Heart right ventricle (tissue), 16 donors: ENCODE measurements at regions not wholly inside any gene's neighbourhood (a gene's known extent, or its start where the extent isn't known, plus 50 kb on each side); places are given as distances from the start of the nearest gene placed in this dataset.

Experiments used
- ATAC-seq, 8 donors: fragments of 200-7000 bp; cut with Tn5 transposase; one replicate each; pipeline ENCODE4 v1.9.1; 2020; ENCODE audit warnings: mild to moderate bottlenecking in 8 of 8, moderate library complexity in 8 of 8, moderate number of reproducible peaks in 1 of 8
- DNase-seq, 2 donors: peaks; one replicate each; pipeline ENCODE4 v3.0.0-alpha.2; 2020
- H3K27ac ChIP-seq, 10 donors: fragments of 200-600 bp; sonication (generic) in 2 of 10; one replicate each; pipeline versions ENCODE4 v1.5.0 to v1.8.0; 2020 to 2022; ENCODE audit warnings: mild to moderate bottlenecking in 3 of 10
- H3K27me3 ChIP-seq, 7 donors: fragments of 200-600 bp; one replicate each; pipeline ENCODE4 v1.8.0; 2021 to 2022; ENCODE audit warnings: mild to moderate bottlenecking in 2 of 7
- H3K36me3 ChIP-seq, 9 donors: fragments of 200-600 bp; sonication (generic) in 1 of 9; one replicate each; pipeline versions ENCODE4 v1.5.0 to v1.8.0; 2020 to 2022; ENCODE audit warnings: mild to moderate bottlenecking in 2 of 9
- H3K4me1 ChIP-seq, 9 donors: fragments of 200-600 bp; sonication (generic) in 1 of 9; one replicate each; pipeline versions ENCODE4 v1.5.0 to v1.8.0; 2020 to 2022; ENCODE audit warnings: mild to moderate bottlenecking in 4 of 9
- H3K4me3 ChIP-seq, 10 donors: fragments of 200-600 bp; sonication (generic) in 2 of 10; one replicate each; pipeline versions ENCODE4 v1.5.0 to v1.8.0; 2020 to 2022; ENCODE audit warnings: mild to moderate bottlenecking in 7 of 10, moderate library complexity in 2 of 10
- H3K9me3 ChIP-seq, 11 donors: fragments of 200-600 bp in 10 of 11; sonication (generic) in 2 of 11; one replicate each; pipeline versions ENCODE4 v1.5.0 to v1.8.0; 2013 to 2022; ENCODE audit warnings: mild to moderate bottlenecking in 2 of 11, control low read depth in 1 of 11, moderate library complexity in 1 of 11
- CTCF ChIP-seq, 9 donors: fragments of 200-600 bp; sonication (generic) in 2 of 9; IDR thresholded peaks; one replicate each; pipeline versions ENCODE4 v1.5.0 to v1.8.0; 2021 to 2022; ENCODE audit warnings: antibody characterized with exemption in 9 of 9, mild to moderate bottlenecking in 5 of 9, moderate library complexity in 1 of 9
- WGBS, 2 donors: extraction: QIAGEN DNeasy Blood & Tissue Kit; methylation state at CpG; one replicate each; pipeline ENCODE4 v1.1.7; 2013; ENCODE audit warnings: inconsistent platforms in 1 of 2; 5-methylcytosine and 5-hydroxymethylcytosine counted together
- intact Hi-C, 10 donors: fragments of 100-400 bp; cut with DNase I; formaldehyde crosslinking; loops; one replicate each; pipeline versions ENCODE4 v1.11.1 to v1.14.2; 2022
- donor health status: Arrhythmogenic right ventricular cardiomyopathy.
- donor health status: ischemic (EF 13 %, LVEDD 7.1; RV severe dilation, severe dysfunction).
- donor health status: healthy with polysubstance abuse.
- donor health status: DM: no; HTN: yes; CAD: no.
- donor health status: DM: no; HTN: no; CAD: no.
- donor health status: ischemic (EF 25% LVEDD 6.9; RV normal size, moderate dysfunction).
- donor health status: ischemic (EF 25% LVEDD 5.7; RV mildly dilated, moderate dysfunction).
- donor health status: healthy.
- donor health status: DM: yes; HTN: yes; CAD: no.
- donor health status: Ischemic cardiomyopathy.
- donor health status: ischemic (EF 35%, LVEDD 5.7; RV mildly dilated, moderate dysfunction).
- donor health status: nonischemic (EF 11% LVEDD 7.7; RV severe dilation, severe dysfunction).
- donor health status: DM: yes; HTN: yes; CAD: no.
- donor health status: PGD.
- donor health status: ischemic (EF 29% LVEDD 5.4; RV normal size, mild dysfunction).
- donor health status: nonischemic (EF 23%, LVEDD 6.1; RV moderate dilation, normal function).

GRCh38 chr6:56311533-56312448 lies 64.4 kb upstream of the COL21A1 start:
- TF ChIP-seq CTCF (IDR thresholded peaks at IDR 0.05), result no peak
- Histone ChIP-seq H3K27me3 (no peaks in the 10 kb centered on the region), H3K4me1 (peaks cover 0 to 6% (median 0%) of the 10 kb centered on the region in 9 donors), H3K4me3 (no peak overlapping the region), H3K27ac (peak overlapping the region in 2 of 10 donors; percentile 6 to 19), H3K9me3 (no peaks in the 10 kb centered on the region), H3K36me3 (no peaks in the 10 kb centered on the region)
- DNase-seq (no peak), ATAC-seq (peak in 1 of 8 donors; percentile 13)
- whole genome bisulfite sequencing, 2 donors, result 90 to 91% methylated on average over 5 of the region's 5 CpGs
- intact Hi-C loops, result no loop called here

- WGBS, 2 donors, result 32 to 56% methylated on average over 2 of the region's 2 CpGs
- no peaks in the 10 kb centered on the region for H3K27me3 ChIP-seq
- H3K4me3 ChIP-seq, result no peak overlapping the region
- H3K9me3 ChIP-seq, result no peaks in the 10 kb centered on the region
- DNase-seq (no peak), ATAC-seq (peak in 6 of 8 donors; percentile 48 to 82 (median 70))
- TF ChIP-seq CTCF (IDR thresholded peaks at IDR 0.05), result no peak
- H3K36me3 ChIP-seq, result no peaks in the 10 kb centered on the region
- peaks cover 0 to 6% (median 0%) of the 10 kb centered on the region in 9 donors for H3K4me1 ChIP-seq
- peak overlapping the region in 1 of 10 donors; percentile 19 for H3K27ac ChIP-seq
- intact Hi-C loops, result no loop called here
Measured at GRCh38 chr6:56311061-56311460, 63.7 kb upstream of the COL21A1 start.

- DNase-seq (no peak), ATAC-seq (no peak)
- Histone ChIP-seq H3K27me3 (no peaks in the 10 kb centered on the region), H3K27ac (no peak overlapping the region), H3K36me3 (no peaks in the 10 kb centered on the region), H3K4me3 (no peak overlapping the region), H3K4me1 (peaks cover 0 to 6% (median 0%) of the 10 kb centered on the region in 9 donors), H3K9me3 (no peaks in the 10 kb centered on the region)
- intact Hi-C loops, result no loop called here
- WGBS, 2 donors, result 67 to 79% methylated on average over 1 of the region's 1 CpG
- no peak for TF ChIP-seq CTCF (IDR thresholded peaks at IDR 0.05)
Measured at GRCh38 chr6:56310241-56310640, 62.9 kb upstream of the COL21A1 start.

GRCh38 chr6:56299916-56300315 lies 52.5 kb upstream of the COL21A1 start:
- WGBS, 2 donors, result 71 to 80% methylated on average over 1 of the region's 1 CpG
- intact Hi-C loops, result loop anchor here in 1 of 10 donors (10.0 kb wide), 1 partner anchor 1025 kb away; no protein-coding TSS in a partner anchor
- no peak overlapping the region for H3K4me3 ChIP-seq
- TF ChIP-seq CTCF (IDR thresholded peaks at IDR 0.05), result no peak
- H3K36me3 ChIP-seq, result no peaks in the 10 kb centered on the region
- DNase-seq, result no peak
- H3K4me1 ChIP-seq, result no peaks in the 10 kb centered on the region
- no peaks in the 10 kb centered on the region for H3K27me3 ChIP-seq
- no peak overlapping the region for H3K27ac ChIP-seq
- ATAC-seq, result no peak
- H3K9me3 ChIP-seq, result peaks cover 0 to 11% (median 7%) of the 10 kb centered on the region in 11 donors
